ENCODE measurements at regions not wholly inside any gene's neighbourhood (a gene's known extent, or its start where the extent isn't known, plus 50 kb on each side); places are given as distances from the start of the nearest gene placed in this dataset.

- Histone ChIP-seq H3K27me3 (replicated peaks) (no peaks in the 10 kb centered on the region), H3K36me3 (replicated peaks) (no peaks in the 10 kb centered on the region), H3K4me3 (ENCODE audit: low read depth, low read length) (no peak overlapping the region), H3K27ac (no peak overlapping the region)
- no peak for TF ChIP-seq CTCF (IDR thresholded peaks at IDR 0.05; ENCODE audit: low read depth, low read length, missing control alignments)
- DNase-seq = no peak
- in situ Hi-C loops (cut with HindIII; ENCODE audit: low pct_ligation_motif_present, low sequenced_read_pairs) = no loop called here
Observed at GRCh38 chr7:46949270-46949931, 632.5 kb downstream of the TNS3 start.

- Histone ChIP-seq H3K27ac (no peak overlapping the region), H3K4me3 (ENCODE audit: low read depth, low read length) (no peak overlapping the region), H3K27me3 (replicated peaks) (no peaks in the 10 kb centered on the region), H3K36me3 (replicated peaks) (no peaks in the 10 kb centered on the region)
- no peak for TF ChIP-seq CTCF (IDR thresholded peaks at IDR 0.05; ENCODE audit: low read depth, low read length, missing control alignments)
- no peak for DNase-seq
- in situ Hi-C loops (cut with HindIII; ENCODE audit: low pct_ligation_motif_present, low sequenced_read_pairs) = no loop called here
Observed at GRCh38 chr7:46948716-46949115, 633.2 kb downstream of the TNS3 start.

GRCh38 chr7:46945328-46945727 lies 636.6 kb downstream of the TNS3 start:
- in situ Hi-C loops (cut with HindIII; ENCODE audit: low pct_ligation_motif_present, low sequenced_read_pairs) = no loop called here
- TF ChIP-seq CTCF (IDR thresholded peaks at IDR 0.05; ENCODE audit: low read depth, low read length, missing control alignments) = no peak
- Histone ChIP-seq H3K4me3 (ENCODE audit: low read depth, low read length) (no peak overlapping the region), H3K36me3 (replicated peaks) (no peaks in the 10 kb centered on the region), H3K27ac (no peak overlapping the region), H3K27me3 (replicated peaks) (no peaks in the 10 kb centered on the region)
- no peak for DNase-seq

GRCh38 chr7:46943996-46944395 lies 637.9 kb downstream of the TNS3 start:
- no peaks in the 10 kb centered on the region for H3K36me3 ChIP-seq (replicated peaks)
- no peak for TF ChIP-seq CTCF (IDR thresholded peaks at IDR 0.05; ENCODE audit: low read depth, low read length, missing control alignments)
- no peak for DNase-seq
- H3K27me3 ChIP-seq (replicated peaks) = no peaks in the 10 kb centered on the region
- no peak overlapping the region for H3K27ac ChIP-seq
- no peak overlapping the region for H3K4me3 ChIP-seq (ENCODE audit: low read depth, low read length)
- in situ Hi-C loops (cut with HindIII; ENCODE audit: low pct_ligation_motif_present, low sequenced_read_pairs) = no loop called here

GRCh38 chr7:46942574-46942973 lies 639.3 kb downstream of the TNS3 start:
- TF ChIP-seq CTCF (IDR thresholded peaks at IDR 0.05; ENCODE audit: low read depth, low read length, missing control alignments) = no peak
- Histone ChIP-seq H3K4me3 (ENCODE audit: low read depth, low read length) (no peak overlapping the region), H3K27ac (no peak overlapping the region), H3K36me3 (replicated peaks) (no peaks in the 10 kb centered on the region), H3K27me3 (replicated peaks) (no peaks in the 10 kb centered on the region)
- no peak for DNase-seq
- in situ Hi-C loops (cut with HindIII; ENCODE audit: low pct_ligation_motif_present, low sequenced_read_pairs) = no loop called here

- Histone ChIP-seq H3K36me3 (replicated peaks) (no peaks in the 10 kb centered on the region), H3K27me3 (replicated peaks) (no peaks in the 10 kb centered on the region), H3K4me3 (ENCODE audit: low read depth, low read length) (no peak overlapping the region), H3K27ac (no peak overlapping the region)
- TF ChIP-seq CTCF (IDR thresholded peaks at IDR 0.05; ENCODE audit: low read depth, low read length, missing control alignments) = no peak
- no peak for DNase-seq
- in situ Hi-C loops (cut with HindIII; ENCODE audit: low pct_ligation_motif_present, low sequenced_read_pairs) = no loop called here
Observed at GRCh38 chr7:46940178-46940577, 641.7 kb downstream of the TNS3 start.

Measured in brain microvascular endothelial cell (primary cell).